HG02610 (cell line): ENCODE measurements at regions not wholly inside any gene's neighbourhood (a gene's known extent, or its start where the extent isn't known, plus 50 kb on each side); places are given as distances from the start of the nearest gene placed in this dataset.
"Not testable (repeated sequence)": the region's sequence is repeated elsewhere in the genome, so short reads cannot be mapped to it uniquely, and the experiment has no call there.

Experiments
- ATAC-seq: cut with Tn5 transposase; IDR thresholded peaks from one replicate; pipeline ENCODE4 v1.9.1; 2021; ENCODE audit warnings: mild to moderate bottlenecking, moderate library complexity; ENCODE audit not compliant: unreplicated experiment

- no peak for ATAC-seq
These were observed 1034.4 kb downstream of the CDH9 start for GRCh38 chr5:26003966-26004365.

DNA sequence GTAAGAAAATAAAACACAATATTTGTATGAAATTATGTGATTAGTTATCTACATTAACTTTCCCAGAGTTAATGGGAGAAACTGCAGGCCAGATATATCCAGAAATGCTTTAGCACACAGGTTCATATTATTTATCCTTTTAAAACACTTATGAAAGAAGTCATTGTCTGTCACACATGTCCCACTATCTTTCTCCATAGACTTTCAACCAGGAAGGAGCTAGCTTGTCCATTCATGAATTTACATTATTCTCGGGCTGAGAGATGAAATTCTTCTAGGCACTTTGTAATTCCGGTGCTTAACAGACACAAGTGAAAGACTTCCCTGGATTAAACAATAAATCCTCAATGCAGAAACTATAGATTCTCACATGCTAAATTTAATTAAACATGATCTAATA, 1043.2 kb downstream of the CDH9 start:
- no peak for ATAC-seq

- ATAC-seq: no peak
These were observed 1044.7 kb downstream of the CDH9 start for GRCh38 chr5:25993701-25994100.

- ATAC-seq: no peak
These were observed 1046.7 kb downstream of the CDH9 start for GRCh38 chr5:25991639-25992038.

GRCh38 chr5:25990771-25991170, 1047.6 kb downstream of the CDH9 start:
- ATAC-seq: no peak

DNA sequence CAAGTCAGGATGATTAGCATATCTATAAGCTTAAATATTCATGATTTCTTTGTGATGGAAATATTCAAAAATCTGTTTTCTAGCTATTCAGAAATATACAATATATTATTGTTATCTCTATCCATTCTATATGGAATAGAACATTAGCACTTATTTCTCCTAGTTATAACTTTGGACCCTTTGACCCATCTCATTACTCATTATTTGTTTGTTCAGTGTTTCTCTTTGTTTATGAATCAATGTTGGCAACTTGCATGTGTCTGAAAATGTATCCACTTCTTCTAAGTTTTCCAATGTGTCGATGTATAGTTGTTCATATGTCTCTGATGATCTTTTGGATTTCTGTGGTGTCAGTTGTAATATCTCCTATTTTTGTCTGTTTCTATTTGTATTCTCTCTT, 1059.3 kb downstream of the CDH9 start:
- ATAC-seq: no peak

DNA sequence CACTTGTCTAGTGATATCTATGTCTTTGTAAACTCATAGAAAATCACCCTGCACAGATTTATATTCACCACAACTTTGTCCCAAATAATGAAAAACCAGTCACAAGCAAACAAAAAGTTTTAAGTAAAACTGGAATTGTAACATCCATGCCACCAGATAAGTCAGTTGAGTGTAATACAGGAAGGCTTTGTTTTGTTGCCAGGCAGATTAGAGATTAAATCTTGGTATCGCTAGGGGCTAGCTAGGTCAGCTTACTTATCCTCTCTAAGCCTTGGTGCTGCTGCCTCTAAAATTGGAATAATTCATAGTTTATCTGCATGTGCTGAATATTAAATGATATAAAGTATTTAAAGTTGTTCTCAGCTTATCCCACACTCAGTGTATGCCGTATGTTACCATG, 1062.5 kb downstream of the CDH9 start:
- ATAC-seq: no peak

GRCh38 chr5:25974451-25974850, 1063.9 kb downstream of the CDH9 start:
- ATAC-seq: no peak

- ATAC-seq: no peak
These were observed 1067.4 kb downstream of the CDH9 start for GRCh38 chr5:25970906-25971489.

GRCh38 chr5:25969042-25969441, 1069.3 kb downstream of the CDH9 start:
- not testable (repeated sequence) for ATAC-seq

DNA sequence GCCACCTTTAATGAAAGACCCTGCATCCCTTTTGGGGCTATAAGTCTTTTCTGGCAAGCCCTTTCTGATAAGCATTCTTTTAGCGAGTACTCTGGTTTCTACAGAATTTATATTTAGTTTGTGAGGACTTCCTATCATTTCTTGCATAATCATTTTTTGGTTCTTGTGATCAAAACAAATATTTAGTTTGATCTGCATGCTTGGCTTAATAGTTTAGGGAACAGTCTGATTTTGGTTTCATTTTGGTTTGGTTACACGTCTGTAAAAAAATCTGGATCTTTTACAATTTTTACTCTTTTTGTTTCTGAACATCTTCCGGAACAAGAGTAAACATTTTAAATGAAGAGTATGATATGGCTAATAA, 1074.4 kb downstream of the CDH9 start:
- no peak for ATAC-seq

DNA sequence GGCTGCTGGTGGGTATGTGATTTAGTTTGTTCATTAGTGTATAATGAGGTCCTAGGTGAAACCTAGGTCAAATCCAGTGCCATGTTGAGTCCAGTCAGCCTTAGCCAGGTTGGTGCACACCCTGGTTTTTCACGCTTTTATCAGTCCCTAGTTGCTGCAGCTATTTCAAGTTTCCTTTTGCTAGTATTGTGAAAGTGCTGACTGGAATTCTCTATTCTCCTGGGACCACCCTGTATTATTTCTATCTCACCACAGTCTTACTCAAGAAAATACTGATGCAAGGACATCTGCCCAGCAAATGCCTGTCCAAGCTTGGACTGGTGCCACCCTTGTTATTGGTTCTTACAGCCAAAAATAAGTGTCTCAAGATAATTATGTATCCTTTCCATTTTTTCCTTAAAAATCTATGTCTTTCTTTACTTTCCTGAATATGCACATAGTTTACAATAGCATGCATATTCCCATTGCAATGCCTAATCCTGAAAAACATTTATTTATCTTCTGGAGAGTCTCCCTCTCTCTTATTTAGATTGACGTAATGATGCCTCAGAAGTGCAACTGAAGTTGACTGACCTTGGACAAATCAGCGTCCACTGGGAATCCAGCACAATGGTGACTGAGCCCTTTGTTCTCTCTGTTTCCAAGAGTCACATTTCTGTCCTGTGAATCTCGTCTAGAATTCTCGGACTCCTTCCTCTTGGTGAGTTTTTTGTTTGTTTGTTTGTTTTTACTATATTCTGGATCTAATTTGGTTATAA, 1075.0 kb downstream of the CDH9 start:
- ATAC-seq: no peak

- ATAC-seq: no peak
These were observed 1083.0 kb downstream of the CDH9 start for GRCh38 chr5:25955337-25955736.

DNA sequence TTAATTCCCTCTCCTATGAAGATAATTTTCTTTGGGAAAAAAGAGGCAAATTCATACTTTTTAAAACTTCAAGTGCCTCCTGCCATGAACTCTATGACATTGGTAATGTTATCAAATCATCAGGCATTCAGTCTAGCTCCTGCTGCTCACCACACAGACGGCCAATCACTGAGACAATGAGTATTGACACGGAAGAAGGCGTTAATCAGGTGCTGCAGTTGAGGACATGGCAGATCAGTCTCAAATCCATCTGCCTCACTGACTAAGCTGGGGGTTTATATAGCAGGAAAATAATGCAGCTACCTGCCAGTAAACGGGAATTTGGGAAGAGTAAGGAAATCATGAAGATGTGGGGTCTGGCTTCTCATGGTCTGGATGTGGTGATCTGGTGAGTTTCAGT, 1087.7 kb downstream of the CDH9 start:
- ATAC-seq: no peak

GRCh38 chr5:25948278-25948677, 1090.1 kb downstream of the CDH9 start:
- ATAC-seq: no peak

- no peak for ATAC-seq
These were observed 1093.6 kb downstream of the CDH9 start for GRCh38 chr5:25944786-25945185.

GRCh38 chr5:25909163-25909562, 1129.2 kb downstream of the CDH9 start:
- ATAC-seq: no peak

DNA sequence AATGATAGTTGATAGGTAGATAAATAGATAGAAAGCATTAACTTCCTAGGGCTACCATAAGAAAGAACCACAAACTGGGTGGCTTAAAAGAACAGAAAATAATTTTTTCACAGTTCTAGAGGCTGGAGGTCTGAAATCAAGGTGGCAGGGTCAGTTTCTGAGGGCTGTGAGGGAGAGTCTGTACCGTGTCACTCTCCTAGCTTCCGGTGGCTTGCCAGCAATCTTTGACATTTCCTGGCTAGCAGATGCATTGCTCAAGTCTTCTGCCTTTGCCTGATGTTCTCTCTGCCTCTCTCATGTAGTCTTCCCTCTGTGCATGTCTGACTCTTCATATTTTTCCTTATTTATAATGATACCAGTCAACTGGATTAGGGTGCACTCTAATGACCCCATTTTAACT, 1132.7 kb downstream of the CDH9 start:
- ATAC-seq: no peak

- ATAC-seq: no peak
These were observed 1146.2 kb downstream of the CDH9 start for GRCh38 chr5:25892211-25892610.

DNA sequence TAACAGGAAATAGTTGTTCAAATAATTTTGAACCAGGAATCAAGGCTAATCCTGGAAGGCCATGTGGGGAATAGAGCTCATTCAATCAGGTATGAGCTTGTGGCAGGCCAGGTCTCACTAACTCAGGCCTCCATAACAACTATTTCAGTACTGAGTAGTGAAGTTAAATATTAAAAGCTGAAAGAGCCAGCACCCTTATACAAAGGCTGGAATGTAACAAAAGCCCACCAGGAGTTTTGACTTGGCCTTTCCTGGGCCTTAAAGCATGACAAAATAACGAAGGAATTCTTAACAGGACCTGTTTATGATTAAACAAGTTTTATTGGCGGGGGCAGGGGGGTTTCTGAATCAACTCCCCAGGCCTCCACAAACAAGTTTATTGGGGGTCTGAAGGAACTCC, 1146.7 kb downstream of the CDH9 start:
- ATAC-seq: no peak

- no peak for ATAC-seq
These were observed 1156.9 kb downstream of the CDH9 start for GRCh38 chr5:25881318-25882036.

DNA sequence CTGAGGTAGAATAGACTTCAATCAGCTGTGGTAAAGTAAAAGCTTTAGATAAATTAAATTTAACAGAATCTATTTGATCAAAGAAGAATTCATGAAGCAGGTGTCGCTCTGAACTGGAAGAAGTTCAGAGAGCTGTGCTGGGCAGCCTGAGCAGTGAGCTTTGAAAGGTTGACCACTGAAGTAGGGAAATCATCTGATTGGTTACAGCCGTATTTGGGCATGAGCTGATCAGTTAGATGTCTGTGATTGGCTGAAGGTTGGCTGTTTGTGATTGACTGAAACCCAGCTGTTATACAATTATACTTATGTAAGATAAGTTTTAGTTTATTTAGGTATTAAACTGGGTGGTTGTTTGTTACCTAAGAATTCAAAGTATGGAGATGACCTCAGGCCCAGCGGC, 1174.6 kb downstream of the CDH9 start:
- ATAC-seq: no peak
